Activated T-helper 1 cell treated with Interleukin-2 at 50 U/mL for 16 hours (primary cell): ENCODE measurements at regions not wholly inside any gene's neighbourhood (a gene's known extent, or its start where the extent isn't known, plus 50 kb on each side); places are given as distances from the start of the nearest gene placed in this dataset.

Experiments used
- DNase-seq: peaks from one replicate; pipeline ENCODE4 v3.0.0-alpha.2; 2020; ENCODE audit warnings: low read depth

GRCh38 chr20:57914205-57914604 is 204.4 kb upstream of the PMEPA1 start:
- no peak for DNase-seq

GRCh38 chr20:57913156-57913930 is 203.5 kb upstream of the PMEPA1 start:
- DNase-seq = no peak

GRCh38 chr20:57912227-57912582 is 202.4 kb upstream of the PMEPA1 start:
- no peak for DNase-seq

- no peak for DNase-seq
Observed at GRCh38 chr20:57911512-57912226, 201.9 kb upstream of the PMEPA1 start.

- DNase-seq = no peak
Observed at GRCh38 chr20:57910716-57911115, 200.9 kb upstream of the PMEPA1 start.

- DNase-seq = no peak
Observed at GRCh38 chr20:57909763-57910331, 200.0 kb upstream of the PMEPA1 start.

- DNase-seq = no peak
Observed at GRCh38 chr20:57908704-57909630, 199.2 kb upstream of the PMEPA1 start.

GRCh38 chr20:57908226-57908625 is 198.4 kb upstream of the PMEPA1 start:
- no peak for DNase-seq

- DNase-seq = no peak
Observed at GRCh38 chr20:57907131-57908000, 197.6 kb upstream of the PMEPA1 start.

- DNase-seq = no peak
Observed at GRCh38 chr20:57905448-57905847, 195.6 kb upstream of the PMEPA1 start.

GRCh38 chr20:57904314-57905105 is 194.7 kb upstream of the PMEPA1 start:
- no peak for DNase-seq

- DNase-seq = no peak
Observed at GRCh38 chr20:57902473-57902872, 192.7 kb upstream of the PMEPA1 start.

GRCh38 chr20:57901526-57901925 is 191.7 kb upstream of the PMEPA1 start:
- no peak for DNase-seq

- no peak for DNase-seq
Observed at GRCh38 chr20:57900226-57900905, 190.6 kb upstream of the PMEPA1 start.

- no peak for DNase-seq
Observed at GRCh38 chr20:57899554-57899953, 189.7 kb upstream of the PMEPA1 start.

GRCh38 chr20:57898332-57898731 is 188.5 kb upstream of the PMEPA1 start:
- no peak for DNase-seq

- no peak for DNase-seq
Observed at GRCh38 chr20:57897891-57898290, 188.1 kb upstream of the PMEPA1 start.

GRCh38 chr20:57897156-57897874 is 187.5 kb upstream of the PMEPA1 start:
- no peak for DNase-seq

GRCh38 chr20:57896563-57896962 is 186.7 kb upstream of the PMEPA1 start:
- no peak for DNase-seq
